ENCODE measurements at regions not wholly inside any gene's neighbourhood (a gene's known extent, or its start where the extent isn't known, plus 50 kb on each side); places are given as distances from the start of the nearest gene placed in this dataset.

DNA sequence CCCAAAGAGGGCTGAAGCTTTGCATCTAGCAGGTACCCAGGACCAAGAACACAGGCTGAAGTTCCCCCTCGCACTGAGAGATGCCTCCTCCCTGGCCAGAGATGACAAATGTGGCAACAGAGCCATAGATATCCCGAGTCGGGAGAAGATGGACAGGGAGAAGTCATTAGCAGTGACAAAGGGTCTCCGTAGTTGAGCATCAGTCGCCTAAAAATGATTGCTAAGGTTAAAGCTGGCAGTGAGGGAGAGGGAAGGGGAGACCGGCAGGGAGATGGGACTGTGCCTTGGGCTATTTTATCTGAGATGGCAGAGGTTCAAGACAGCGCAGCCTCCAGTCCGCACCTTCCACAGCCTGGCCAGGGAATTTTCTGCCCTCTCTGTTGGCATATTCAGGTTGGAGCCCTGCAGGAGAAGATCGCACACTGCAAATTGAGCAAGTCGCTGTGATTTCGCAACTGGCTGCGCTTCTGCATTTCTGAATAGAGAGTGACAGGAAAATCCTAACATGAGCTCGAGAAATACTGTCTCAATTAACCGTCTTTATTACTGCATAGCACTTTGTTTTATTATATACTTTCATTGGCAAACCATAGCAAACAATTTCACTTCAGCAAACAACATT is 238.9 kb upstream of the GPR26 start:
- ATAC-seq (no peak), DNase-seq (ENCODE audit: low spot score) (no peak)
- intact Hi-C loops (cut with DNase I), result no loop called here

DNA sequence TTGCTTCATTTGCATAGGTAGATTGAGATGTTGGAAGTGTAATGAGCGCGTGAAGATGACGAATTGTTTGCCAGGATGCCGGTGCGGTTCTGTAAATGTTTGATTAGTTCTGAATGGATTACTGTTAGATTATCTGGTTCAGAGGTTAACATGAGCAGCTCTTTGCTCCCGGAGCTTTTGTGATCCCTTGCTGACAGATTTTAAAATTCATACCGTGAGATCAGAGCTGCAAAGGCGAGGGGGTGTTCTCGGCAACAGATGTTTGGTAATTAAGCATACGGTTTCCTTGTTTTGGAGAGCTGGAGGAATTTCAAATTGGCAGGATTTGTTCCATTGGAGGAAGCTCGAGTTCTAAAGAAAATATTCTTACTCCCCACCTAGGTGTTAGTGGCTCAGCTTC is 237.8 kb upstream of the GPR26 start:
- DNase-seq (ENCODE audit: low spot score) (no peak), ATAC-seq (no peak)
- intact Hi-C loops (cut with DNase I), result no loop called here

DNA sequence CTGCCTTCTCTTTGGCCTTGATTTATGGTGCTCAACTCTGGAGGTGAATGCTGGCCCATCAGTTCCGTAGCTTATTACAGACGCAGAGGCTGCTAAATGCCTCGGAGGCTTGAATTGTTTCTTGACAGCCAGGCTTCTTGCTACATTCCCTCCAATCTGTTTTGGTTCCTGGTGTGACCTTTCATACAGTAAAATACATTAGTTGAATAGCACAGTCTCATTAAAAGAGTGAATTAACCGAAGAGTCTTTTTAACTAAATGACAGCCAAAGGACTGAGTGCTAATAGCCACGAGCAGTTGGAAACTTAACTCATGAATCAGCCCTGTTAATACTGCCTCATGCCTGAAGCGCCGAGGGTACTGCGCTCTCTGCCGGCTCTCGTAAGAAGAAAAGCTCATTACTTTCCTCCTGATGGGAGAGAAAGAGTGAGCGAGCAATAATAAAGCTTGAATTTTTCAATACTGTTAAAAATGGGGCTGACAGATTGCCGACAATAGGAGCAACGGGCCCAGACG is 236.4 kb upstream of the GPR26 start:
- DNase-seq (ENCODE audit: low spot score) (no peak), ATAC-seq (no peak)
- intact Hi-C loops (cut with DNase I), result no loop called here

DNA sequence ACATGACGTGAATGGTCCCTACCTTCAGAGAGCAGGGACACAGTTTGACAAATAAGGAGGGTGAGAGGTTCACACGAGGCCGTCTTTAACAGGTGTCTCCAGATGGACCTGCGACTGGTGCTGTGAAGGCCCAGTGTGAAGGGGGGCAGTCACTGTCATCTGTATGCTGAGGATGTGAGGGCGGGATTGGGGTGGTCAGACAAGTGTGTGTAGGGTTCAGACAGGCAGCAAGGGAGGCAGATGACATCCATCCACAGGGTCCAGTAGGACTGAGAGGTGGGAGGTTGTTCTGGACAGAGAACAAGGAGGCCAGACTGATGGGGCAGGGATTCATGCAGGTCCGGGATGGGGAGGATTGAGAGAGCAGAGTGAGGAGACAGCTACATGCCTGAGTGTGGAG is 232.6 kb upstream of the GPR26 start:
- ATAC-seq, result no peak
- DNase-seq (ENCODE audit: low spot score), result no peak
- intact Hi-C loops (cut with DNase I), result no loop called here

GRCh38 chr10:123434435-123435039 is 231.6 kb upstream of the GPR26 start:
- intact Hi-C loops (cut with DNase I), result no loop called here
- DNase-seq (ENCODE audit: low spot score), result no peak
- no peak for ATAC-seq

DNA sequence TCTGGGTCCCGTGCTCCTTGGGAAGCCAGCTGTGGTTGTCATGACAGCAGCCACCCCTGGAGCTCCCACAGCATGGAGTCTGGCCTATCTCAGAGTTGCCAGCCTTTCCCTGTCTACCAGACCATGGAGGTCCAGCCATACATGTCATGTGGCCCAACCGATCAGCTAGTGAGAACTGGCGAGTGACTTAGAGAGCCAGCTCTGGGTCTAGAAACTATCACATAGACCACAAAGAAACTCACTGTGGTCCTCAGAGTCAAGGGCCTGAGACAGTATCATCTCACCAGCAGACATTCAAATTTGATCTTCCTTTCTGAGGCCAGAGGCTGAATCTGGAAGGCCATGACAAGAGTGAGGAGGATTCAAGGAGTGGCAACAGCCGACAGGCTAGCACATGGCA is 223.3 kb upstream of the GPR26 start:
- no peak for ATAC-seq
- DNase-seq (ENCODE audit: low spot score), result no peak
- intact Hi-C loops (cut with DNase I), result no loop called here

DNA sequence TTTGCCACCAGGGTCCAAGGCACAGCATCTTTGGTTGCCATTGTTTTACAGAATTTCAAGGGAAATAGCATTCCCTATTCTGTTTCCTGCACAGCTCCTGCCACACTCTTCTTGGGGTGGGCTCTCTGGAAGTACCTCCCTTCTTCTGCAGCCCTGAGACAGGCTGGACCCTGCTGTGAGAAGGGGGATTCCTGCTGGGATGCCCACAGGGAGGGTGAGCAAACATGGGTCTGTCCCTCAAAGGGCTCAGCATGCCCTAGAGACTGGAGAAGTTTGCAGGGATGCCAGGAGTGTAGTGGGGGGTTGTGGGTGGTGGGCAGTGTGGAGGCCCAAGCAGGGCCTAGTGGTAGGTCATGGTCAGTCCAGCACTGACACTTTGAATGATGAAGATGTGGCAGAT is 222.2 kb upstream of the GPR26 start:
- ATAC-seq, result no peak
- DNase-seq (ENCODE audit: low spot score), result no peak
- intact Hi-C loops (cut with DNase I), result no loop called here

DNA sequence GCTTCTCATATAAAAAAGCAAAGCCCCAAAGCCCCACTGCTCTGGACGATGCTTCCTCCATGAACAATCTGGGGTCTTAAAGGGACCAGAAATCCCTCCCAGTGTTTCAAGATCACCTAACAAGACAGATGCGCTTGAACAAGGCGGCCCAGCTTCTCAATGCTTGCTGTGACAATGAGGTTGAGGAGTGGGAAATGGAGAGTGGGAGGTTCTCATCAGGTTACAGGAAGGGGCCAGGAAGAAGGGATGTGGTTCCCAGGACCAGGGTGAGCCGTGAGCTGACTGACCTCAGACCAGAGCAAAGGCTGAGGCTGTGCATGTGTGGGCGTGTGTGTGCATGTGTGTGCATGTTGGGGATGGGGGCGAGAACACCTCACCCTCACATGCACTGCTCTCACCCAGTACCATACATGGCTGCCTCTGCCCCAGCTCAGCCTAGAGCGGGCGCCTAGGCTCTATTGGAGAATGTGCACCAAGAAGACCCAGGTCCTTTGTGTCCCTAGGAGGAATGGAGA is 220.8 kb upstream of the GPR26 start:
- DNase-seq (ENCODE audit: low spot score) (no peak), ATAC-seq (no peak)
- intact Hi-C loops (cut with DNase I), result no loop called here

- intact Hi-C loops (cut with DNase I), result no loop called here
- DNase-seq (ENCODE audit: low spot score), result no peak
- ATAC-seq, result no peak
These were observed 219.6 kb upstream of the GPR26 start for GRCh38 chr10:123446449-123447156.

- ATAC-seq (no peak), DNase-seq (ENCODE audit: low spot score) (no peak)
- intact Hi-C loops (cut with DNase I), result no loop called here
These were observed 216.8 kb upstream of the GPR26 start for GRCh38 chr10:123449234-123449962.

GRCh38 chr10:123450956-123451605 is 215.1 kb upstream of the GPR26 start:
- DNase-seq (ENCODE audit: low spot score), result no peak
- no peak for ATAC-seq

DNA sequence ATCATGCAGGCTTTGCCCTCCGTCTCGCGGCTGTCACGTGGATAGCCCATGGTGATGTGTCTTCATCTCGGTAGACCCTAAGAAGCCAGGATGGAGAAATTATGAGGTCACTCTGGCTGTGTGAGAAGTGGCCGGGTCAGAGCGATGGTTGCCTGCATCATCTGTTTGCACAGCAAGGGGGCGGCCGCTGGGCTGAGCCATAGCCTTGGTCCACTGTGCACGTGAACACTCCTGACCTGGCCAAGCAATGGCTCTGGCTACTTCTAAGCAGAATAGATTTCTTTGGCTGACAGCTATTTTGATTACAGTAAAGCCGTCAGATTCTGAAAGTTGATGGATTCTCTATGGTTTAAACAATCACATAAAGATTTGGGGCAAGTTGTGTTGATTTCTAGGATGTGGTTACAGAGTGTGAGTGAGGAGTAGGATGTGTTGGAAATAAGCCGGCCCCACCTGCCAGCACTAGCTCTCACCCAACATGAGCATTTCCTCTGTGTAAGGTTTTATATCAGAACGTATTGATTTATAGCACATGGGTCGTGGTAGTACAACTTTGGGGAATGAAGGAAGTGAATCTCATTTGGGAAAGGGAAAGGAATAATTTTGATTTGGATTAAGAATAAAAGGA is 214.4 kb upstream of the GPR26 start:
- ATAC-seq, result no peak
- intact Hi-C loops (cut with DNase I), result no loop called here

More at GRCh38 chr10:123450956-123451605, 215.1 kb upstream of the GPR26 start:
- intact Hi-C loops (cut with DNase I), result no loop called here

GRCh38 chr10:123454987-123455386 is 211.2 kb upstream of the GPR26 start:
- DNase-seq (ENCODE audit: low spot score) (no peak), ATAC-seq (no peak)
- intact Hi-C loops (cut with DNase I), result no loop called here

More for the DNA sequence above, 214.4 kb upstream of the GPR26 start:
- no peak for DNase-seq (ENCODE audit: low spot score)

DNA sequence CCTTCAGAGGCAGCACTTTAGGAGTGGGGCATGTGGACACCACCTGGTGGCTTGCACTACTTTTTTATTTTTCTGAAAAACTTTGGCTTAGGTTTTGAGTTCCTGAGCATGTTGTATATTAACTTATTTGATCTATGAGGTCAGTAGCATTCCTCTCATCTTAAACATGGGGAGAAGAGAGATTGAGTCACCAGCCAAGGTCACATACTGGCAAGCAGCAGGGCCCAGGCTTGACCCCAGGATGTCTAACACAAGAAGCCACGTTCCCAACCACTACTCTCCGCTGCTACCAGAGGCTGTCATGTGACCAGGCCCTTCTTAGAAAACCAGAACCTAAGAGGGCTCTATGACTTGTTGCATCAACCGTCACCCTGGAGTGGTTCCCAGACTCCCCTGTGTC is 210.3 kb upstream of the GPR26 start:
- ATAC-seq (no peak), DNase-seq (ENCODE audit: low spot score) (no peak)
- intact Hi-C loops (cut with DNase I), result no loop called here

DNA sequence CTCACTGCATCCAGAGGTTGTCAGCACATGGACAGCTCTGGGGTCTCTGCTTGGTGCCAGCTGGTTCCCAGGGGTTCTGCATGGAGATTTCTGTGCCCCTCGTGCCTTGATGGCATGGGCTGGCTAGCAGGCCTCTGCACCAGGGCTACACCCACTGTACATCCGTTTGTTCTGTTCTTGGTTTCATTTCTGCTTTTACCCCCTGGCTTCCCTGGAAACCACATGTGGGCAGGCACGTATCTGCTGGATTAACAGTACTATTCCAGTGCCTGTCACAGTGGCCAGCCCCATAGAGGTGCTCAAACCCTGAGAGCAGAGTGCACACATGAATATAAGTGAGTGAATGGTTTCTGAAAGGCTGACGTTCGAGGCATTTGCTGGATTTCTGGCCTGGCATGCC is 207.2 kb upstream of the GPR26 start:
- ATAC-seq (no peak), DNase-seq (ENCODE audit: low spot score) (no peak)
- intact Hi-C loops (cut with DNase I), result no loop called here

DNA sequence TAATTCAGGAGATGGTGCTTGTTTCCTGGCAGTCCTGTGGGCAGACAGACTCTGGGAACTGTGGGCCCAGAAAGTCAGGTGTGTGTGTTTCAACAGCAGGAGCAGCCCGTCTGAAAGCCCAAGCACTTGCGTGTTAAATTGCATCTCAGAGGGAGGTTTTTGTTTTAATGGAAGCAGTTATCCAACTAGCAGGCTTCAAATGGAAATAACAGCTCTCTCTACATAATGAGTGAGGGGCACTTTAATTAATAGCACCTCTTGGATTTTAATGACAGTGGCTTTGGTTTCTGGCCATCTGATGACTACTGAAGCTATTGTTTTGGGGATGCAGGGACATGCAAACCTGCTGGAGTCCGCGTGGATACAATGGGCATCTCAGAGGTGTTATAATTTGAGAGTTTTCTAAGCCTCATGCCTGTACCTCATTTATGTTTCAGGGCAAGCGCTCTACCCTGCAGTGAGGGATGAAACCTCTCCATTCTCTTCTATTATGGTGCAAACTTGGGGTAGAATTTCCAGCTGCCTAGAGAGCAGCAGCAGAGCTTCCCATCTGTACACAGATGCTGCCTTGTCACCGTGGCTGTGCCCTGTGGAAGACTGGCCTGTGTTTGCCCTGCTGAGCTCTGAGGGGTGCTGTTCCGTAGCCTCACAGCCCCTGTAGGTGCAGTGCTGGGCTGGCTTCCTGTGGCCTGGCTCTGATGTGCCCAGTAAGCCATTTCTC is 206.6 kb upstream of the GPR26 start:
- DNase-seq (ENCODE audit: low spot score), result no peak
- intact Hi-C loops (cut with DNase I), result no loop called here
- no peak for ATAC-seq

GRCh38 chr10:123462246-123462645 is 203.9 kb upstream of the GPR26 start:
- DNase-seq (ENCODE audit: low spot score) (no peak), ATAC-seq (no peak)
- intact Hi-C loops (cut with DNase I), result no loop called here

DNA sequence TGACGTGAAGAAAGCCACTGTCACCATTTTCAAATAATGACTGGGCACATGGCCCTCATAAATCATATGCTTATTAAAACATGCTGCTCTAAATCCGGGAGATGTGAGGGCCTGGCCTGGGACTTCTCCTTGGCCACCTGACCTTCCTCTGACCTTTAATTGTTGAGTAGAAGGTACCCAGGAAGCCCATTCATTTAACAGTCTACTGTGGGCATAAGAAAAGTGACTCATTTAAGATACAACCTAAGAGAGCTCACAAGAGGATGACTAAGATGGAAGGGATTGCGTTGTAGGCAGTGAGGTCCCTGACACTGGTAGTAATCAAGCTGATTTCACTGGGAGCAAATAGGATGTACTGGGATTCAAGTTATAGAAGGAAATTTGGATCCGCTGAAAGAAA is 203.4 kb upstream of the GPR26 start:
- no peak for ATAC-seq
- intact Hi-C loops (cut with DNase I), result no loop called here
- no peak for DNase-seq (ENCODE audit: low spot score)

Measured in sciatic nerve (tissue), 2 donors.